Stimulated activated naive CD4-positive, alpha-beta T cell (primary cell): ENCODE measurements at regions not wholly inside any gene's neighbourhood (a gene's known extent, or its start where the extent isn't known, plus 50 kb on each side); places are given as distances from the start of the nearest gene placed in this dataset.

ENCODE experiments used
- DNase-seq, 6 experiments: peaks; one replicate each; lab custom pipeline; 2025; lab: John Stamatoyannopoulos, UW

- DNase-seq = no peak
Measured at GRCh38 chr1:60173729-60174505, 100.3 kb upstream of the C1orf87 start.

- no peak for DNase-seq
Measured at GRCh38 chr1:60173006-60173405, 99.4 kb upstream of the C1orf87 start.

- no peak for DNase-seq
Measured at GRCh38 chr1:60171801-60172200, 98.2 kb upstream of the C1orf87 start.

GRCh38 chr1:60170709-60171108, 97.1 kb upstream of the C1orf87 start:
- DNase-seq = no peak

GRCh38 chr1:60169206-60169605, 95.6 kb upstream of the C1orf87 start:
- DNase-seq = no peak

DNA sequence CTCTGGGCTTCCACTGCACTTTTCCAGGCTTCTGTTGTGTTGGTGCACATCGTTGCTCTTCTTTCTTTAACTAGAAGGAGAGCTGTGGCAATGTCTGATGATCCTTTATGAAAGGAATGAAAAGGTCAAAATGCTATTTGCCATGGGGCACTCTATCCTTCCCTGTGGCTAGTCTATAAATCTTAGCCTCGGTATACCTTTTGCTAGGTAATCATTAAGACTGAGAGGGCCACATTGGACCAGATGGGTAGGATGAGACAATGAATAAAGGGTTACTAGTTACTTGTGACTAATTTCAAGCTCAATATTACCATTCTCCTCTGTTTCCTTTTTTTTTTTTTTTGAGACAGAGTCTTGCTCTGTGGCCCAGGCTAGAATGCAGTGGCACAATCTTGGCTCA, 89.4 kb upstream of the C1orf87 start:
- no peak for DNase-seq

GRCh38 chr1:60160141-60160540, 86.6 kb upstream of the C1orf87 start:
- no peak for DNase-seq

GRCh38 chr1:60156371-60156770, 82.8 kb upstream of the C1orf87 start:
- no peak for DNase-seq

DNA sequence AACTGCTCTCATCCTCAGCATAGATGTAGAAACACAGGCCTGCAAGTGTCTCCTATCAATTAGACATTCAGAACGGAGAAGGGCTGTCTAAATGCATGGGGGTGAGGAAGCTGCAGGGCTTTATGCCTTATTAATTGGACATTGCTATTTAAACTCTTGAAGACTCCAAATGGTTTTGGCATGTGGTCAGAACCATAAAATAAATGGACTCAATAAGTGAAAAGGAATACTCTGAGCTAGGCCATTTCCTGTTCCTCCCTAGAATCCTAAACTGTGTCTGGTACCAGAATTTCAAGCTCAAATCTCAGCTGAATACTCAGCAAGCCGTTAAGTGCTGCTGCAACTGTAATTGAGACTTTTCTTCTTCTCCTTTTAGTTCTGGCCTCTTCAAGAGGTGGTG, 80.4 kb upstream of the C1orf87 start:
- DNase-seq = no peak

GRCh38 chr1:60152891-60153290, 79.3 kb upstream of the C1orf87 start:
- DNase-seq = no peak

DNA sequence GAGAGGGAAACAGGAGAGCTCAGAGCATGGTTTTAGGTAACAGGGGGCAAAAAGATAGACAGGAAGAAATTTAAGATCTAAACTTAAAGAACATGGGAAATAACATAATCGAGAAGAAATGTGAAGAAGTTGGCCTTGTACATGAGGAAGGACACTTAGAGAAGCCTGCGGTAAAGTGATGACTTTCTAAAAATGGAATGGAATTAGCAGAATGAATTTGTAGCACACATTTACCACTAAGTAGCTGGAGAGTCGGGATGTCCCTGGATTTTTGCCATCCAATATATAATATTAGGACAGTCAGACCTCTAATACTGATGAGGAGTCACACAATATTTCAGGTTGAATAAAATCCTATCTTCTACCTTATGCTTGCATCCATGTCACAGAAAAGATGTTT, 77.7 kb upstream of the C1orf87 start:
- no peak for DNase-seq

- no peak for DNase-seq
Measured at GRCh38 chr1:60149251-60149650, 75.7 kb upstream of the C1orf87 start.

- no peak for DNase-seq
Measured at GRCh38 chr1:60146884-60147283, 73.3 kb upstream of the C1orf87 start.

GRCh38 chr1:60145771-60146170, 72.2 kb upstream of the C1orf87 start:
- no peak for DNase-seq

DNA sequence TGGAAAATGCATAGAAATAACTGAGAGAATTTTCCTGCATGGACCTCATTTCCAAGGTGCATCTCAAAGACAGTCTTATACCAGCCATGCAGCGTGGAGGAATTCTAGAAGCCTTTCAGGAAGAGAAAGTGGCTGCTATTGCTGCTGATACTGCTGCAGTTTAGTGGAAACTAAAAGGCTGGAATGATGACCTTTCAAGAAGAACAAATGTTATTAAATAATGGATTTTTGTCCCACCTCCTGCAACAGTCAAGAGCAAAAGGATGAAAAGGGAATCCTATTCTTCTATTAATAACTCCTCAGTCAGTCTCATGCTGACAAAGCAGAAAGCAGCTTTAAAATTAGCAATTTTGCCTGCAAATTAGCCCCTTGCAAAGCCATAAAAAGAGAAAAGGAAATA, 68.2 kb upstream of the C1orf87 start:
- no peak for DNase-seq

GRCh38 chr1:60141276-60141675, 67.7 kb upstream of the C1orf87 start:
- no peak for DNase-seq

- no peak for DNase-seq
Measured at GRCh38 chr1:60137406-60137805, 63.8 kb upstream of the C1orf87 start.

DNA sequence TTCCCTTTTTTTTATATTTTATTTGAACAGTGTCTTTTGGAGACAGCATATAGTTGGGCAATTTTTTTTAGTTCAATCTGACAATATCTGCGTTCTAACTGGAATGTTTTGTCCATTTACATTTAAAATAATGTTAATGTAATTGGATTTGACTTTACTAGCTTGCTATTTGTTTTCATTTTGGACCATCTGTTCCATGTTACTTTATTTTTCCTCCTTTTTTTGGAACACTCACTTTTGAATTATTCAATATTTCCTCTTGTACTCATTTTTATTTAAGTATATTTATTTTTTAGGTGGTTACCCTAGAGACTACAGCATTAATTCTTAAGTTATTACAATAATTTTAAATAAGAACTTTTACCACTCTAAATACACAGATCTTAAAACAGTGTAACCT, 62.8 kb upstream of the C1orf87 start:
- no peak for DNase-seq

GRCh38 chr1:60134716-60135115, 61.1 kb upstream of the C1orf87 start:
- no peak for DNase-seq

- no peak for DNase-seq
Measured at GRCh38 chr1:60133848-60134247, 60.3 kb upstream of the C1orf87 start.

DNA sequence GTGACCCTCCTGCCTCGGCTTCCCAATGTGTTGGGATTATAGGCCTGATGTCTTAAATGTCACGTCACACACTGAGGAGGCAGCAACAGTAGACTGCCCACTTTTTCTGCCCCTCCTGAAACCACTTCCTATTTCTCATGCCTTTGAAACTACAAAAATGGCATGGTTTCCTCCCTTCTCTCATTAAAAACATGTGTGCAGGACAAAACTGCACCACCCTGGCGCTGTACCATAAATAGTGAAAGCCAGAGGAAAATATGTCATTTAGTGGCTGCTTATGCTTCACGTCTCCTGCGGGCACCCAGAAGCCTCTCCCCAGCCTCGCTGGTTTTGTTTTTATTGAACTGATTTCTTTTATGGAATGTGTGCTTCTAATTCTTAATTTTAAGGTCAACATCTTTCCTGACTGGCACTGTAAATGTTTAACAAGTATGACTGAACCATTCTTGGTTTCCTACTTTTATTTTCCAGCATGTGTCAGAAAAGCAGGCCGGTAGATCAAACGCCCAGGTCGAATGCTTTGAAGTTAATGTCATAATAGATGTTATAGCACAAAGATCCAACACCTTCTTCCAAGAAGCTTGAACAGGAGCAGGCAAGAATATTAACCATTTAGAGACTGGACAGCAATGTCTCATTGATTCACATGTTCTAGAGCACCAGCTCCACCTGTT, 59.6 kb upstream of the C1orf87 start:
- DNase-seq = no peak

DNA sequence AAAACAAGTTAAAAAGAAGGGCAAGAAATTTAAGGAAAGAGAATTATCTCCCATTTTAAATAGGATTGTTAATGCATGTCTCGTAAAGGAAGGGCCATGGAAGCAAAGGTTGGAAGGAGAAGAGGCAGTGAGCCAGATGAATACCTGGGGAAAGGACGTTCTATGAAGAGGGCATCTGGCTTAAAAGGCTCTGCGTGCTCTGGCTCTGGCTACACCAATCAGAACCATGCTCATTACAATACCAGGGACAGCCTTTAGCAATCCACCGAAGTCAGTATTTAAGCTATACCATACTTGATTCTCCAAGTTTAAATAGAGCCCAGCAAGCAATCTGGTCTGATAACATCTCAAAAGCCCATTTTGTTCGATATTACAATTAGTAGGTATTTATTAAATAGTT, 58.5 kb upstream of the C1orf87 start:
- no peak for DNase-seq

DNA sequence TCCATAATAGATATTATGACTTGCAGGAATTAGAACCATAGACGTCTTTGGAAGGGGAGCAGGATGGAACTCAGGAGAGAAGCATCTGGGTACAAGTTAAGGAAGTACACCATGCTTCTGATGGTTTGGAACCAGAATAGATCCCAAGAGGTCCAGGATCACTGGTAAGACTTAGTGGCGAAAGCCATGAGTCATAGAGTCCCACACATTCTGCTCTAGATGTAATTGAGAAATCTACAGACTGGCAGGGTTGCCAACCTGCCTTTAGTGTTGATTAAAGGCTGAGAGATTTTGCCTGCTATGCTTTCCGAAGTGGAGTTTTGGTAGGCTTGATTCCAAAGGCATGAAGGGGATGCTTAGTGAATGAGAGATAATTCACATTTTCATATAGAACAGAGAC, 57.1 kb upstream of the C1orf87 start:
- no peak for DNase-seq

- no peak for DNase-seq
Measured at GRCh38 chr1:60129911-60130310, 56.3 kb upstream of the C1orf87 start.
